ENCODE measurements at regions not wholly inside any gene's neighbourhood (a gene's known extent, or its start where the extent isn't known, plus 50 kb on each side); places are given as distances from the start of the nearest gene placed in this dataset.

- no peak overlapping the region for H3K4me3 ChIP-seq (ENCODE audit: low read depth, low read length)
- H3K36me3 ChIP-seq (ENCODE audit: control insufficient read depth, insufficient read depth, low read length): no peaks in the 10 kb centered on the region
- no peaks in the 10 kb centered on the region for H3K27me3 ChIP-seq (ENCODE audit: control insufficient read depth, insufficient read depth, low read length)
- no peaks in the 10 kb centered on the region for H3K9me3 ChIP-seq (ENCODE audit: control insufficient read depth, insufficient read depth, low read depth, low read length)
- peaks cover 12% of the 10 kb centered on the region for H3K4me1 ChIP-seq (ENCODE audit: control insufficient read depth, insufficient read depth, low read length)
- H3K27ac ChIP-seq (ENCODE audit: low read depth, low read length): no peak overlapping the region
- H3K9ac ChIP-seq (ENCODE audit: low read length): no peak overlapping the region
These were observed 115.9 kb downstream of the OMA1 start for GRCh38 chr1:58430421-58431275.

DNA sequence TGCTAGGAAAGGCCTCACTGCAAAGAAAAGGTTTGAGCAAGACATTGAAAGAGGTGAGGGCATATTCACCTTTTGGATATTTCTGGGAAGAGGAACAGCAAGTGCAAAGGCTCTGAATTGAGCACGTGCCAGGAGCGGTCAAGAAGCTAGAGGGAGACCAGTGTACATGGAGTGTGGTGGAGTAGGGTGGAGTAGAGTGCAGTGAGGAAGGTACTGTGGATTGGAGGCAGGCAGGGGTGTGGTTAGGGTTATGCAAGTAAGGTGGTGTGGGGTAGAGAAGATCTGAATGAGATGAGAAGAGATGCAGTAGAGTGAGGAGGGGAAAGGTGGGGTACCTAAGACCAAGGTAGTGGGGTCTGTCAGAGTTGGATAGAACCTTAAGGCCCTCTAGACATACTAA is 119.6 kb downstream of the OMA1 start:
- Histone ChIP-seq H3K9ac (ENCODE audit: low read length) (no peak overlapping the region), H3K27ac (ENCODE audit: low read depth, low read length) (no peak overlapping the region), H3K27me3 (ENCODE audit: control insufficient read depth, insufficient read depth, low read length) (no peaks in the 10 kb centered on the region), H3K9me3 (ENCODE audit: control insufficient read depth, insufficient read depth, low read depth, low read length) (no peaks in the 10 kb centered on the region), H3K4me1 (ENCODE audit: control insufficient read depth, insufficient read depth, low read length) (no peaks in the 10 kb centered on the region), H3K36me3 (ENCODE audit: control insufficient read depth, insufficient read depth, low read length) (no peaks in the 10 kb centered on the region), H3K4me3 (ENCODE audit: low read depth, low read length) (no peak overlapping the region)

DNA sequence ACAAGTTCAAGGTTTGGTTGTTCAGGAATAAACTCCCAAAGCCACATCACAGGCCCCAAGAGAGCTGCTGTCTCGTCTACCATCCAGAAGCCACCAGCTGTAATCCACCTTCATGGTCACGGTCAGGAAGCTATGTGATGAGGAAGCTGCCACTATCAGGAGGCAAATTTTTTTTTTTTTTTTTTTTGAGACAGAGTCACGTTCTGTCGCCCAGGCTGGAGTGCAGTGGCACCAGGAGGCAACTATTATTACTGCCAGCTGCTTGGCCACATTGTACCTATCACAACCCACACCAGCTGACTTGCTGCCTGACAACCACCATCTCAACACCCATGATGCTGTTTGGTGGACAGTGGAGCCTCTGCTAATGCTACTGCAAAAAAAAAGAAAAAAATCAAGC is 124.1 kb downstream of the OMA1 start:
- Histone ChIP-seq H3K4me1 (ENCODE audit: control insufficient read depth, insufficient read depth, low read length) (no peaks in the 10 kb centered on the region), H3K27me3 (ENCODE audit: control insufficient read depth, insufficient read depth, low read length) (no peaks in the 10 kb centered on the region), H3K36me3 (ENCODE audit: control insufficient read depth, insufficient read depth, low read length) (no peaks in the 10 kb centered on the region), H3K4me3 (ENCODE audit: low read depth, low read length) (no peak overlapping the region), H3K9me3 (ENCODE audit: control insufficient read depth, insufficient read depth, low read depth, low read length) (no peaks in the 10 kb centered on the region), H3K9ac (ENCODE audit: low read length) (no peak overlapping the region), H3K27ac (ENCODE audit: low read depth, low read length) (no peak overlapping the region)

GRCh38 chr1:58418283-58419228 is 128.0 kb downstream of the OMA1 start:
- Histone ChIP-seq H3K36me3 (ENCODE audit: control insufficient read depth, insufficient read depth, low read length) (no peaks in the 10 kb centered on the region), H3K27me3 (ENCODE audit: control insufficient read depth, insufficient read depth, low read length) (no peaks in the 10 kb centered on the region), H3K4me1 (ENCODE audit: control insufficient read depth, insufficient read depth, low read length) (no peaks in the 10 kb centered on the region), H3K9ac (ENCODE audit: low read length) (no peak overlapping the region), H3K9me3 (ENCODE audit: control insufficient read depth, insufficient read depth, low read depth, low read length) (no peaks in the 10 kb centered on the region), H3K4me3 (ENCODE audit: low read depth, low read length) (no peak overlapping the region), H3K27ac (ENCODE audit: low read depth, low read length) (no peak overlapping the region)

GRCh38 chr1:58412071-58412580 is 134.4 kb downstream of the OMA1 start:
- no peak overlapping the region for H3K27ac ChIP-seq (ENCODE audit: low read depth, low read length)
- H3K4me1 ChIP-seq (ENCODE audit: control insufficient read depth, insufficient read depth, low read length): peaks cover 5% of the 10 kb centered on the region; the same call in 1 of the 2 replicates
- H3K36me3 ChIP-seq (ENCODE audit: control insufficient read depth, insufficient read depth, low read length): no peaks in the 10 kb centered on the region
- no peak overlapping the region for H3K9ac ChIP-seq (ENCODE audit: low read length)
- H3K4me3 ChIP-seq (ENCODE audit: low read depth, low read length): no peak overlapping the region
- no peaks in the 10 kb centered on the region for H3K27me3 ChIP-seq (ENCODE audit: control insufficient read depth, insufficient read depth, low read length)
- H3K9me3 ChIP-seq (ENCODE audit: control insufficient read depth, insufficient read depth, low read depth, low read length): no peaks in the 10 kb centered on the region

GRCh38 chr1:58409890-58410289 is 136.6 kb downstream of the OMA1 start:
- H3K36me3 ChIP-seq (ENCODE audit: control insufficient read depth, insufficient read depth, low read length): no peaks in the 10 kb centered on the region
- H3K27ac ChIP-seq (ENCODE audit: low read depth, low read length): no peak overlapping the region
- H3K4me3 ChIP-seq (ENCODE audit: low read depth, low read length): no peak overlapping the region

DNA sequence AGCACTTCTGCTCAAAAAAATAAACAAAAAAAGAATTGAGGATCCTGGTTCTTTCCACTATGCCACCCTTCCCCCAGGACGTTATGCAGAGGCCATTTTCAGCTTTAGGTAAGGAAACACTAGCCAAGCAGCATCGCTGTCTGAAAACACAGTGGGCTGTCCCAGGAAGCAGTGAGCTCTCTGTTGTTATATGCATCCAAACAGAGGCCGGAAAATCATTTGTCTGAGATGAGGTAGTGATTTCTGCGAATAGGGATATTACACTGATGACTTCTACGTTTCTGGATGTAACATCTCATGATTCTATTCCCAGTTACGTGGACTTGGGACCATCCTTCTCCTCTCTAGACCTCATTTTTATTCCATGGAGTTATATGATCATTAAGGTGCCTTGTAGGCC is 137.2 kb downstream of the OMA1 start:
- Histone ChIP-seq H3K9me3 (ENCODE audit: control insufficient read depth, insufficient read depth, low read depth, low read length) (no peaks in the 10 kb centered on the region), H3K27ac (ENCODE audit: low read depth, low read length) (no peak overlapping the region), H3K36me3 (ENCODE audit: control insufficient read depth, insufficient read depth, low read length) (no peaks in the 10 kb centered on the region), H3K4me3 (ENCODE audit: low read depth, low read length) (no peak overlapping the region), H3K27me3 (ENCODE audit: control insufficient read depth, insufficient read depth, low read length) (no peaks in the 10 kb centered on the region), H3K4me1 (ENCODE audit: control insufficient read depth, insufficient read depth, low read length) (peaks cover 8% of the 10 kb centered on the region; the same call in 1 of the 2 replicates), H3K9ac (ENCODE audit: low read length) (no peak overlapping the region)

More at GRCh38 chr1:58409890-58410289, 136.6 kb downstream of the OMA1 start:
- H3K4me1 ChIP-seq (ENCODE audit: control insufficient read depth, insufficient read depth, low read length): peaks cover 8% of the 10 kb centered on the region; the same call in 1 of the 2 replicates
- no peaks in the 10 kb centered on the region for H3K9me3 ChIP-seq (ENCODE audit: control insufficient read depth, insufficient read depth, low read depth, low read length)
- no peaks in the 10 kb centered on the region for H3K27me3 ChIP-seq (ENCODE audit: control insufficient read depth, insufficient read depth, low read length)
- no peak overlapping the region for H3K9ac ChIP-seq (ENCODE audit: low read length)

DNA sequence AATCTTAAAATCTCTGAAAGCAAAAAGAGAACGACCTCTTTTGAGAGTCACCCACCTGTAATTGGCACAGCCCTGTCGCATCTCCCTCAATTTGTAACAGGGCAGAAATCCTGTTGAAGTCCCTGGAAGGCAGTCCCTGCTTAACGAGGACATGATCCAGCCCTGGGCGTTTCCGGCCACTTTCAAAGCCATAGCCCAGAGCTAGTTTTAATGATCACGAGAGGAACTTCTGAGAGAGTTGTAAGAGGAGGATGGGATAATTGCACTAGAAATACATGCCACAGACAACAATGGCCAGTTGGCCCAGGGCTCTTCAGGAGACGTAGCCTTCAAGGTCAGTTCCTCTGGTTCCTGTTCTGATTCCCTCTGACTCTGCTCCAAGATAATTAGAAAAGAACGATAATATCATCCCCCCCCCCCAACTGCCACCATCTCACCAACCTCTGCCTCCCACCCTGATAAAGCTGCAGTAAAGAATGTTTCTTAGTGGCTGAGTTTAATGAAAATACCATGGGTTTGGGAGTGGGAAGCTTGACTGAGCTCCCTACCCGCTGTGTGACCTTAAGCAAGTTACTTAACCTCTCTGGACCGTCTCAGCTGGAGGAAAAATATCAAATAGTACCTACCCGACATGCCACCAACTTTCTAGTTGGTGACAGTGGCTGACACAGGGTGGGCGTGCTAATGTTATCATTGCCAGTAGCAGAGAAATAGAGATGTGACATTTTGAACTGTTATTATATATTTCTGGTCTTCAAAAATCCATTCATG is 140.0 kb downstream of the OMA1 start:
- no peak overlapping the region for H3K27ac ChIP-seq (ENCODE audit: low read depth, low read length)
- H3K4me1 ChIP-seq (ENCODE audit: control insufficient read depth, insufficient read depth, low read length): peaks cover 8% of the 10 kb centered on the region; the same call in 1 of the 2 replicates
- H3K9ac ChIP-seq (ENCODE audit: low read length): no peak overlapping the region
- H3K4me3 ChIP-seq (ENCODE audit: low read depth, low read length): no peak overlapping the region
- H3K36me3 ChIP-seq (ENCODE audit: control insufficient read depth, insufficient read depth, low read length): no peaks in the 10 kb centered on the region
- no peaks in the 10 kb centered on the region for H3K9me3 ChIP-seq (ENCODE audit: control insufficient read depth, insufficient read depth, low read depth, low read length)
- no peaks in the 10 kb centered on the region for H3K27me3 ChIP-seq (ENCODE audit: control insufficient read depth, insufficient read depth, low read length)

- no peaks in the 10 kb centered on the region for H3K9me3 ChIP-seq (ENCODE audit: control insufficient read depth, insufficient read depth, low read depth, low read length)
- H3K4me1 ChIP-seq (ENCODE audit: control insufficient read depth, insufficient read depth, low read length): peaks cover 8% of the 10 kb centered on the region; the same call in 1 of the 2 replicates
- H3K9ac ChIP-seq (ENCODE audit: low read length): no peak overlapping the region
- H3K36me3 ChIP-seq (ENCODE audit: control insufficient read depth, insufficient read depth, low read length): no peaks in the 10 kb centered on the region
- H3K27me3 ChIP-seq (ENCODE audit: control insufficient read depth, insufficient read depth, low read length): no peaks in the 10 kb centered on the region
- no peak overlapping the region for H3K4me3 ChIP-seq (ENCODE audit: low read depth, low read length)
- H3K27ac ChIP-seq (ENCODE audit: low read depth, low read length): no peak overlapping the region
These were observed 140.9 kb downstream of the OMA1 start for GRCh38 chr1:58405660-58406059.

DNA sequence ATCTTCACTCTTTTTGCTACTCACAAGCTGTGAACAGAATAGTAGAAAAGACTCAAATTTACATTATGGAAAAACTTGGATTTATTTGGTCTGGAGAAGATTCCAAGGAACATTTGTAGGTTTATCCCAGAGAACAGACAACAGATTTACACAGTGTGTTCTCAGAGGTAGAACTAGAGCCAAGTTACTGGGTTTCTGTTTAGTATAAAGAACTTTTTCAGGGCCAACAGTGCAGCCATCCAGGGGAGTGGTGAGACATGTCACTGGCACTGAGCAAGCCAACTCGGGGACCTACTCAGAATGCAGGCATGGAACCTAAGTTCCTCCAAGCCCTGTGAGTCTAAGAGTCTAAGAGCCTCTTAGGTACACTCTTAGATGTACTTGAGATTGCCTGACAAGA is 142.6 kb downstream of the OMA1 start:
- Histone ChIP-seq H3K36me3 (ENCODE audit: control insufficient read depth, insufficient read depth, low read length) (no peaks in the 10 kb centered on the region), H3K9ac (ENCODE audit: low read length) (no peak overlapping the region), H3K27me3 (ENCODE audit: control insufficient read depth, insufficient read depth, low read length) (no peaks in the 10 kb centered on the region), H3K4me1 (ENCODE audit: control insufficient read depth, insufficient read depth, low read length) (peaks cover 13% of the 10 kb centered on the region), H3K9me3 (ENCODE audit: control insufficient read depth, insufficient read depth, low read depth, low read length) (no peaks in the 10 kb centered on the region), H3K4me3 (ENCODE audit: low read depth, low read length) (no peak overlapping the region), H3K27ac (ENCODE audit: low read depth, low read length) (no peak overlapping the region)

Data from HUES6 (cell line).